ENCODE measurements at regions not wholly inside any gene's neighbourhood (a gene's known extent, or its start where the extent isn't known, plus 50 kb on each side); places are given as distances from the start of the nearest gene placed in this dataset.

DNA sequence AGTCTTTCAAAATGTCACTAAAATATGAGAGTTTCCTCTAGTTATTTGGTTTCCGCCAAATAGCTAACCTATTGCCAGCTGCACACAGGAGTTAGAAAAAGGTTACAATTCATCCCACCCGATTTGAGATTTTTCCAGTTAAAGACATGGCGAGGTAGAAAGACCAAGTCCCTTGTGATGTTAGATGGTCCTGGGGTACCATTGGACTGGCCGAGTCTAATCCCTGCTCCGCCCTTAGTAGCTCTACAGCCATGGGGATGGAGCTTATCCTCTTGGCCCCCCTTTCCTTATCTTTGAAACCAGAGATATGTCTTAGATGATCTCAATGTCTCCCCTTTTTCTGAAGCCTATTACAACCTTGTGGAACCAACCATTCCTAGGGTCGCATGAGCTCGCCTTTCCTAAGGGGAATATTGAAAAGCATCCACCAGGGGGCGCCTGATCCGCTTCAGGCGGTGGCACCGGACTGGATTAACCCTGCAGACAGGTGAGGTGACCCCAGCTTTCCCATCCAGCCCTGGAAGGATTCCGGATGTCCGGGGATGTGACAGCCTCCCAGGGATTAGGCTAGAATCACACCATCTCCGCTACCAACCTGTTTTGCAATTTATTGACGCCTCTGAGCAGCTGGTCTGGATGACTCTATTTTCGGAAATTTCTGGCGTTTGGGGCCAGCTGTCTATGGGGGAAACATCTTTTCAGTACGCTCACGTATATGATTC is 68.3 kb upstream of the SIM2 start:
- Histone ChIP-seq H3K36me3 (ENCODE audit: control insufficient read depth, insufficient read depth, low read length) (no peaks in the 10 kb centered on the region), H3K4me3 (ENCODE audit: extremely low read depth, insufficient read depth, low read length, poor library complexity, severe bottlenecking) (no peak overlapping the region), H3K4me1 (ENCODE audit: control insufficient read depth, insufficient read depth, low read length, poor library complexity, severe bottlenecking) (no peaks in the 10 kb centered on the region), H3K27ac (ENCODE audit: low read depth, low read length, severe bottlenecking) (no peak overlapping the region), H3K9me3 (ENCODE audit: control insufficient read depth, low read length) (no peaks in the 10 kb centered on the region)
- WGBS, 2 experiments (ENCODE audit: insufficient coverage in 2 of 2), result 47 to 54% methylated on average over 14 to 19 of the region's 19 CpGs

DNA sequence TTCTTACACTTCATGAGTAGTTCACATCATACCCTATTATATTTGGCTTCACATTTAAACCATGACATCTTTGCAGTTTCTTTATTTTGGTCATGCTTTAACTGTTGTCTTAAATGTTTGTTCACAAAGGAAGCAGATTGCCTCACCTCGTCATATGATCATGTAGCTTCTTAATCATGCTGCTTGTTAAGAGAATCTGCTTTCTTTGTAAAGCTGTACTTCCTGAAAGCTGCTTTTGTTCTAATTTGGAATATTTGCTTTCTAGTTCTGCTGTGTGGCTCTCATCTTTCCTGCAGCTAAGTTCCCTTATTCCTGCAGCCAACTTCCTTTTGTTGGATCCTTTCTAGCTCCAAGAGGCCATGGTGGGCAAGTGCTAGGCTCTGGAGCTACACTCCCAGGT is 62.9 kb upstream of the SIM2 start:
- Histone ChIP-seq H3K9me3 (ENCODE audit: control insufficient read depth, low read length) (peaks cover 7% of the 10 kb centered on the region), H3K27ac (ENCODE audit: low read depth, low read length, severe bottlenecking) (no peak overlapping the region), H3K4me3 (ENCODE audit: extremely low read depth, insufficient read depth, low read length, poor library complexity, severe bottlenecking) (no peak overlapping the region), H3K36me3 (ENCODE audit: control insufficient read depth, insufficient read depth, low read length) (no peaks in the 10 kb centered on the region), H3K4me1 (ENCODE audit: control insufficient read depth, insufficient read depth, low read length, poor library complexity, severe bottlenecking) (peaks cover 4% of the 10 kb centered on the region)
- WGBS, 2 experiments (ENCODE audit: insufficient coverage in 2 of 2), result no CpG with 5 or more reads among the region's 1 CpG

DNA sequence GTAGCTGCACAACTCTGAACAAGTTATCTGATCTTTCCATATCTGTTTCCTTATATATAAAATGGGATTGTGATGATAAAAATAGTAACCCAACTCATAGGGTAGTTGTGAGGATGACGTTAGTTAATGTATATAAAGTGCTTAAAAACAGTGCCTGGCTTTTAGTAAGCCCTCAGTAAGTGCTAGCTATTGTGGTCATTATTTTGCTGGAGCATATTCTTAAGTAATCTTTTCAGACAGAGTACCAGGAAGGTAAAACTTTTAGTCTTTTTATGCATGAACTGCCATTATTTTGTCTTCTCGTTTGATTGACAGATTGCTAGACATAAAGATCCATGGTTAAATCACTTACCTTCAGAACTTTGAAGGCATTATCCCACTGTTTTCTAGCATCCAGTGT is 62.5 kb upstream of the SIM2 start:
- WGBS, 2 experiments (ENCODE audit: insufficient coverage in 2 of 2), result 81 to 83% methylated on average over 1 to 2 of the region's 2 CpGs
- Histone ChIP-seq H3K27ac (ENCODE audit: low read depth, low read length, severe bottlenecking) (no peak overlapping the region), H3K4me1 (ENCODE audit: control insufficient read depth, insufficient read depth, low read length, poor library complexity, severe bottlenecking) (peaks cover 4% of the 10 kb centered on the region), H3K36me3 (ENCODE audit: control insufficient read depth, insufficient read depth, low read length) (no peaks in the 10 kb centered on the region), H3K4me3 (ENCODE audit: extremely low read depth, insufficient read depth, low read length, poor library complexity, severe bottlenecking) (no peak overlapping the region), H3K9me3 (ENCODE audit: control insufficient read depth, low read length) (peaks cover 7% of the 10 kb centered on the region)

GRCh38 chr21:36639769-36640168 is 59.1 kb upstream of the SIM2 start:
- peaks cover 7% of the 10 kb centered on the region for H3K9me3 ChIP-seq (ENCODE audit: control insufficient read depth, low read length)
- no peak overlapping the region for H3K27ac ChIP-seq (ENCODE audit: low read depth, low read length, severe bottlenecking)
- H3K4me3 ChIP-seq (ENCODE audit: extremely low read depth, insufficient read depth, low read length, poor library complexity, severe bottlenecking), result no peak overlapping the region
- peaks cover 4% of the 10 kb centered on the region for H3K4me1 ChIP-seq (ENCODE audit: control insufficient read depth, insufficient read depth, low read length, poor library complexity, severe bottlenecking)
- no peaks in the 10 kb centered on the region for H3K36me3 ChIP-seq (ENCODE audit: control insufficient read depth, insufficient read depth, low read length)
- 74 to 100% methylated on average over 1 to 4 of the region's 6 CpGs for WGBS, 2 experiments (ENCODE audit: insufficient coverage in 2 of 2)

DNA sequence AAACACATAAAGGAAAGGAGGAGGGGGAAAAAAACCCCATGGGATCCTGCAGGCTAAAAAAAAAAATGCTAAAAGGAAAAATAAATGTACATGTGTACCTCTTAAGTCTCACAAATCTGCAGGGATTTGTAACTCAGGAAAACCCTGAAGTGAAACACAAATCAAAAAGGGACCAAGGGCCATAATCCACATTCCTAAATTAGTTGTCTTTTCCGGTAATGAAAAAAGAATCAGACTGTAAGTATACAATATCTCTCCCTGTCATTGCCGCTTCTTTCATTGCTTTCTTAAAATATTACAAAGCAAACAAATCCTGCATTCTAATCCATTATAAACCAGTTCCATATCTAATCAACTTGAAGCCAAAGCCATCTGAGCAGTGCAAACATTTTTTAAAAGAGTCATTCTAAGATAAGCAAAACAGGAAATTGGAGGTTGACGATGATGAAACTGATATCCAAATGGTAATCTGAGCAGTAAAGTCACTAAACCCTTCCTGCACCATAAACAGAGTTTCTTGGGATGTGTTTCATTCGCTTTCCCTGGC is 58.7 kb upstream of the SIM2 start:
- Histone ChIP-seq H3K27ac (ENCODE audit: low read depth, low read length, severe bottlenecking) (no peak overlapping the region), H3K9me3 (ENCODE audit: control insufficient read depth, low read length) (peaks cover 7% of the 10 kb centered on the region), H3K36me3 (ENCODE audit: control insufficient read depth, insufficient read depth, low read length) (no peaks in the 10 kb centered on the region), H3K4me1 (ENCODE audit: control insufficient read depth, insufficient read depth, low read length, poor library complexity, severe bottlenecking) (peaks cover 4% of the 10 kb centered on the region), H3K4me3 (ENCODE audit: extremely low read depth, insufficient read depth, low read length, poor library complexity, severe bottlenecking) (no peak overlapping the region)
- WGBS, 2 experiments (ENCODE audit: insufficient coverage in 2 of 2), result 67 to 93% methylated on average over 2 to 3 of the region's 4 CpGs

DNA sequence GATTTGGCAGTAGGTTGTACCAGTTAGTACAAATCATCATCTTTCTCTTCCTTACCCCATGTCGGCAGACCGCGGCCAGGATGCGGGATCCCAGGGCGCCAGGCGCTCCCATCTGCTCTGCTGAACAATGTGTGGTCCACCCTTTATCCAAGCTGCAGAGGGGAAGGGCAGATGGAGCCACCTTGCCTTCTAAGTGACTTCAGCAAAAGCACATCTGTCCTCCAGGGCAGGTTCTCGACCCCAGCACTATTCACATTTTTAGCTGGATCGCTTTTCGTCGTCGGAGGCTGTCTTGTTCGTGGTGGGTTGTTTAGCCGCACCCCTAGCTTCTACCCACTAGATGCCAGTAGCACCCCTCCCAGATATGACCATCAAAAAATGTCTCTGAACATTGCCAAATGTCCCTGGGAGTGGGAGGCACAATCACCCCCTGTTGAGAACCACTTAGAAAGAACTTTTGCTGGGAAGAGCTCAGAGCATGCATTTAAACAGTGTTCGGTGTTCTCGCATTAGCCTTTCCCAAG is 58.1 kb upstream of the SIM2 start:
- H3K4me3 ChIP-seq (ENCODE audit: extremely low read depth, insufficient read depth, low read length, poor library complexity, severe bottlenecking), result no peak overlapping the region
- no peaks in the 10 kb centered on the region for H3K36me3 ChIP-seq (ENCODE audit: control insufficient read depth, insufficient read depth, low read length)
- H3K27ac ChIP-seq (ENCODE audit: low read depth, low read length, severe bottlenecking), result no peak overlapping the region
- 76 to 81% methylated on average over 14 to 15 of the region's 15 CpGs for WGBS, 2 experiments (ENCODE audit: insufficient coverage in 2 of 2)
- peaks cover 4% of the 10 kb centered on the region for H3K4me1 ChIP-seq (ENCODE audit: control insufficient read depth, insufficient read depth, low read length, poor library complexity, severe bottlenecking)
- H3K9me3 ChIP-seq (ENCODE audit: control insufficient read depth, low read length), result peaks cover 7% of the 10 kb centered on the region

DNA sequence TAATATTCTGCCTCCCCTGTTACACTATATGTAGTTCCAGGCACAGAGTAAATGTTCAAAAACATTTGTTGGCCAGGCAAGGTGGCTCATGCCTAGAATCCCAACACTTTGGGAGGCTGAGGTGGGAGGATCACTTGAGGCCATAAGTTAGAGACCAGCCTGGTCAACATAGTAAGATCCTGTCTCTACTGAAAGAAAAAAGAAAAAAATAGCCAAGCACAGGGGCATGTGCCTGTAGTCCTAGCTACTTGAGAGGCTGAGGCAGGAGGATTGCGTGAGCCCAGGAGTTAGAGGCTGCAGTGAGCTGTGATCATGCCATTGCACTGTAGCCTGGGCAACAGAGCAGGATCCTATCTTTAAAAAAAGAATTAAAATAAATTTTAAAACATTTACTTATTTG is 57.6 kb upstream of the SIM2 start:
- Histone ChIP-seq H3K4me1 (ENCODE audit: control insufficient read depth, insufficient read depth, low read length, poor library complexity, severe bottlenecking) (peaks cover 4% of the 10 kb centered on the region), H3K9me3 (ENCODE audit: control insufficient read depth, low read length) (peaks cover 3% of the 10 kb centered on the region), H3K36me3 (ENCODE audit: control insufficient read depth, insufficient read depth, low read length) (no peaks in the 10 kb centered on the region), H3K27ac (ENCODE audit: low read depth, low read length, severe bottlenecking) (no peak overlapping the region), H3K4me3 (ENCODE audit: extremely low read depth, insufficient read depth, low read length, poor library complexity, severe bottlenecking) (no peak overlapping the region)
- 100% methylated on average over 1 of the region's 1 CpG; no CpG with 5 or more reads in 1 of the 2 experiments for WGBS, 2 experiments (ENCODE audit: insufficient coverage in 2 of 2)

DNA sequence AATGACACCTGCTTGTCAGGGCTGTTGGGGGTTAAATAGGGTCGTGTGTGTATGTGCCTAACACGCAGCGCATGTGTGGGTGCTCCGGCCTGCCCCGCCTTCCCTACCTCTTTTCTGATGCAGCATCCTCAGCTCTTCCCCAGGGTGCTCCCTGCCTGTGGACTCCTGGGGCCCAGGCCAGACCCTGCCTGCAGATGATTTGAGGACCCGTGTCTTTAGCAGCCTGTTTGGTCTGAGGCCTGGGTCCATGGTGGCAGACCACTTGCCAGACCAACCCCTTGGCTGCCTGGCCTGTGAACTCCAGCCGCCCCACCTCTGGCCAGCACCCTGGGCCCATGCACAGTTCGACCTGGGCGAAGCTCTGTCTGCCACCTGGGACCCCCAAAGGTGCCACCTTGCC is 57.0 kb upstream of the SIM2 start:
- H3K27ac ChIP-seq (ENCODE audit: low read depth, low read length, severe bottlenecking), result no peak overlapping the region
- no peak overlapping the region for H3K4me3 ChIP-seq (ENCODE audit: extremely low read depth, insufficient read depth, low read length, poor library complexity, severe bottlenecking)
- peaks cover 4% of the 10 kb centered on the region for H3K4me1 ChIP-seq (ENCODE audit: control insufficient read depth, insufficient read depth, low read length, poor library complexity, severe bottlenecking)
- no peaks in the 10 kb centered on the region for H3K36me3 ChIP-seq (ENCODE audit: control insufficient read depth, insufficient read depth, low read length)
- no peaks in the 10 kb centered on the region for H3K9me3 ChIP-seq (ENCODE audit: control insufficient read depth, low read length)
- 92 to 94% methylated on average over 3 to 9 of the region's 9 CpGs for WGBS, 2 experiments (ENCODE audit: insufficient coverage in 2 of 2)

GRCh38 chr21:36642777-36643176 is 56.1 kb upstream of the SIM2 start:
- Histone ChIP-seq H3K27ac (ENCODE audit: low read depth, low read length, severe bottlenecking) (no peak overlapping the region), H3K36me3 (ENCODE audit: control insufficient read depth, insufficient read depth, low read length) (no peaks in the 10 kb centered on the region), H3K4me1 (ENCODE audit: control insufficient read depth, insufficient read depth, low read length, poor library complexity, severe bottlenecking) (peaks cover 7% of the 10 kb centered on the region), H3K4me3 (ENCODE audit: extremely low read depth, insufficient read depth, low read length, poor library complexity, severe bottlenecking) (no peak overlapping the region), H3K9me3 (ENCODE audit: control insufficient read depth, low read length) (no peaks in the 10 kb centered on the region)
- 91 to 98% methylated on average over 4 of the region's 4 CpGs for WGBS, 2 experiments (ENCODE audit: insufficient coverage in 2 of 2)

DNA sequence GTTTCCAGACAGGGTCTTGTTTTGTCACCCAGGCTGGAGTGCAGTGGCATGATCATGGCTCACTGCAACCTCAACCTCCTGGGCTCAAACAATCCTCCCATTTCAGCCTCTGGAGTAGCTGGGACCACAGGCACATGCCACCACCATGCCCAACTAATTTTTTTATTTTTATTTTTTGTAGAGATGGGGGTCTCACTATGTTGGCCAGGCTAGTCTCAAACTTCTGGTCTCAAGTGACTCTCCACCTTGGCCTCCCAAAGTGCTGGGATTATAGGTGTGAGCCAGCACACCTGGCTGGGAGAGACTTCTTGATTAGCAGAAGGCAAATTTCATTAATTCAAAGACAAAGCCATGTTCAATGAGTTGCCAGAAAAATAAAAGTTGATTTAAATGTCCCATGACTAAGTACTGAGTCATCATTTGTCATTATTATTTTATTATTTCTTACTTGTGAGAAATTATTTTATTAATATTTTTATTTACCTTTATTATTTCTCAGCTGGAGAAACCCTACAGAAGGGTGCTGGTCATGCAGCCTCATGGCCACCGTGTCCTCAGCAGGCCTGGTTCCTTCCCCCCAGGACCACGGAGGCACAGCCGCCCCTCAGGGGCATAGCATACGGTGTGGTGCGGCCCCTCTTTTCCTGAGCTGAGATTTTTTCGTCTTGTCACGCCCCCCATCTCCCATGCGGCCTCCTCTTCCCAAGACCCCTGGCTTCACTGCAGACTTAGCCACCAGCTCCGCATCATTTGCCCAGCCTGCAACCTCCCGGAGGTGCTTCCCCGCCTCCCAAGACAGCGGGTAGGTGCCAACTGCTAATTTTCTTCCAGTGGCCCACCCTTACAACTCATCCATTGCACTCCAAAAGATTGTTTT is 55.3 kb upstream of the SIM2 start:
- 91 to 94% methylated on average over 10 to 12 of the region's 12 CpGs for WGBS, 2 experiments (ENCODE audit: insufficient coverage in 2 of 2)
- Histone ChIP-seq H3K9me3 (ENCODE audit: control insufficient read depth, low read length) (no peaks in the 10 kb centered on the region), H3K4me3 (ENCODE audit: extremely low read depth, insufficient read depth, low read length, poor library complexity, severe bottlenecking) (no peak overlapping the region), H3K36me3 (ENCODE audit: control insufficient read depth, insufficient read depth, low read length) (no peaks in the 10 kb centered on the region), H3K4me1 (ENCODE audit: control insufficient read depth, insufficient read depth, low read length, poor library complexity, severe bottlenecking) (peaks cover 11% of the 10 kb centered on the region), H3K27ac (ENCODE audit: low read depth, low read length, severe bottlenecking) (no peak overlapping the region)
